ENCODE measurements at regions not wholly inside any gene's neighbourhood (a gene's known extent, or its start where the extent isn't known, plus 50 kb on each side); places are given as distances from the start of the nearest gene placed in this dataset.

- Histone ChIP-seq H3K79me2 (ENCODE audit: low read length) (no peaks in the 10 kb centered on the region), H4K20me1 (ENCODE audit: low read length) (no peaks in the 10 kb centered on the region), H2AFZ (ENCODE audit: low read length) (no peak overlapping the region), H3K4me1 (ENCODE audit: insufficient read depth, low read length) (no peaks in the 10 kb centered on the region), H3K36me3 (ENCODE audit: low read depth, low read length) (no peaks in the 10 kb centered on the region), H3K27ac (ENCODE audit: low read length) (no peak overlapping the region), H3K4me3 (ENCODE audit: low read length) (no peak overlapping the region), H3K9me2 (replicated peaks; ENCODE audit: low read length) (no peaks in the 10 kb centered on the region), H3K4me2 (ENCODE audit: low read length) (no peak overlapping the region), H3K27me3 (ENCODE audit: low read length) (no peaks in the 10 kb centered on the region), H3K9ac (ENCODE audit: low read length) (no peak overlapping the region), H3F3A (ENCODE audit: low read length, unreplicated experiment) (no peaks in the 10 kb centered on the region), H3K9me3 (ENCODE audit: low read length) (no peaks in the 10 kb centered on the region)
- DNase-seq, result no peak
- no peak for ATAC-seq
- no TSS peak for BruUV-seq (replicated peaks)
- CTCF ChIA-PET, result no interaction called here
- TF ChIP-seq CTCF (conservative IDR thresholded peaks at IDR 0.05; ENCODE audit: low read depth, low read length), result no peak
- no peak for TF ChIP-seq EZH2phosphoT487 (IDR thresholded peaks at IDR 0.05; ENCODE audit: borderline replicate concordance, low read length)
- TF ChIP-seq EZH2 (IDR thresholded peaks at IDR 0.05; ENCODE audit: low read length, unreplicated experiment), result no peak
- intact Hi-C loops (cut with micrococcal nuclease), result no loop called here
- POLR2A ChIA-PET (ENCODE audit: unreplicated experiment), result no interaction called here
Measured at GRCh38 chr6:103011605-103012004, 1618.1 kb downstream of the GRIK2 start.

- H3K4me2 ChIP-seq (ENCODE audit: low read length), result no peak overlapping the region
- ChIA-PET POLR2A (ENCODE audit: unreplicated experiment) (no interaction called here), CTCF (interaction anchor here (0.6 kb wide), 1 partner anchor 509 kb away, joined by 3 read pairs; no protein-coding TSS in a partner anchor)
- H3K9me2 ChIP-seq (replicated peaks; ENCODE audit: low read length), result no peaks in the 10 kb centered on the region
- no peak overlapping the region for H2AFZ ChIP-seq (ENCODE audit: low read length)
- no peaks in the 10 kb centered on the region for H3K27me3 ChIP-seq (ENCODE audit: low read length)
- H3K27ac ChIP-seq (ENCODE audit: low read length), result no peak overlapping the region
- peak; percentile 21; the same call in 1 of the 2 replicates for ATAC-seq
- peak; percentile 2 for DNase-seq
- no peaks in the 10 kb centered on the region for H3K79me2 ChIP-seq (ENCODE audit: low read length)
- H3K9me3 ChIP-seq (ENCODE audit: low read length), result no peaks in the 10 kb centered on the region
- TF ChIP-seq EZH2phosphoT487 (IDR thresholded peaks at IDR 0.05; ENCODE audit: borderline replicate concordance, low read length) (no peak), EZH2 (IDR thresholded peaks at IDR 0.05; ENCODE audit: low read length, unreplicated experiment) (no peak), CTCF (conservative IDR thresholded peaks at IDR 0.05; ENCODE audit: low read depth, low read length) (no peak)
- no peaks in the 10 kb centered on the region for H3K36me3 ChIP-seq (ENCODE audit: low read depth, low read length)
- no peaks in the 10 kb centered on the region for H4K20me1 ChIP-seq (ENCODE audit: low read length)
- peaks cover 12% of the 10 kb centered on the region; the same call in 1 of the 2 replicates for H3K4me1 ChIP-seq (ENCODE audit: insufficient read depth, low read length)
- no TSS peak for BruUV-seq (replicated peaks)
- no peak overlapping the region for H3K4me3 ChIP-seq (ENCODE audit: low read length)
- H3F3A ChIP-seq (ENCODE audit: low read length, unreplicated experiment), result no peaks in the 10 kb centered on the region
- no peak overlapping the region for H3K9ac ChIP-seq (ENCODE audit: low read length)
- intact Hi-C loops (cut with micrococcal nuclease), result loop anchor here (5.0 kb wide), 3 partner anchors 65 to 270 kb away; no protein-coding TSS in a partner anchor
Measured at GRCh38 chr6:103002282-103002681, 1608.8 kb downstream of the GRIK2 start.

- no peak for TF ChIP-seq EZH2 (IDR thresholded peaks at IDR 0.05; ENCODE audit: low read length, unreplicated experiment)
- no peak for TF ChIP-seq CTCF (conservative IDR thresholded peaks at IDR 0.05; ENCODE audit: low read depth, low read length)
- TF ChIP-seq EZH2phosphoT487 (IDR thresholded peaks at IDR 0.05; ENCODE audit: borderline replicate concordance, low read length), result no peak
- H3F3A ChIP-seq (ENCODE audit: low read length, unreplicated experiment), result no peaks in the 10 kb centered on the region
- CTCF ChIA-PET, result no interaction called here
Measured at GRCh38 chr6:103001724-103002123, 1608.2 kb downstream of the GRIK2 start.

More at GRCh38 chr6:103001724-103002123, 1608.2 kb downstream of the GRIK2 start:
- Histone ChIP-seq H3K9me2 (replicated peaks; ENCODE audit: low read length) (no peaks in the 10 kb centered on the region), H3K27me3 (ENCODE audit: low read length) (no peaks in the 10 kb centered on the region), H3K9ac (ENCODE audit: low read length) (no peak overlapping the region), H3K4me1 (ENCODE audit: insufficient read depth, low read length) (peaks cover 12% of the 10 kb centered on the region; the same call in 1 of the 2 replicates), H3K79me2 (ENCODE audit: low read length) (no peaks in the 10 kb centered on the region), H3K27ac (ENCODE audit: low read length) (peak overlapping the region; percentile 39; the same call in 1 of the 2 replicates), H3K4me2 (ENCODE audit: low read length) (peak overlapping the region; percentile 66), H2AFZ (ENCODE audit: low read length) (no peak overlapping the region), H4K20me1 (ENCODE audit: low read length) (no peaks in the 10 kb centered on the region), H3K36me3 (ENCODE audit: low read depth, low read length) (no peaks in the 10 kb centered on the region), H3K4me3 (ENCODE audit: low read length) (0 out of 2 replicates have a peak overlapping the region, but pooled peaks have one; percentile 15), H3K9me3 (ENCODE audit: low read length) (no peaks in the 10 kb centered on the region)
- DNase-seq (peak; percentile 17), ATAC-seq (peak; percentile 84)
- BruUV-seq (replicated peaks), result no TSS peak
- intact Hi-C loops (cut with micrococcal nuclease), result loop anchor here (5.0 kb wide), 3 partner anchors 64 to 271 kb away; no protein-coding TSS in a partner anchor
- POLR2A ChIA-PET (ENCODE audit: unreplicated experiment), result no interaction called here

All from PC-3 (cell line).